ENCODE measurements at regions not wholly inside any gene's neighbourhood (a gene's known extent, or its start where the extent isn't known, plus 50 kb on each side); places are given as distances from the start of the nearest gene placed in this dataset.

DNA sequence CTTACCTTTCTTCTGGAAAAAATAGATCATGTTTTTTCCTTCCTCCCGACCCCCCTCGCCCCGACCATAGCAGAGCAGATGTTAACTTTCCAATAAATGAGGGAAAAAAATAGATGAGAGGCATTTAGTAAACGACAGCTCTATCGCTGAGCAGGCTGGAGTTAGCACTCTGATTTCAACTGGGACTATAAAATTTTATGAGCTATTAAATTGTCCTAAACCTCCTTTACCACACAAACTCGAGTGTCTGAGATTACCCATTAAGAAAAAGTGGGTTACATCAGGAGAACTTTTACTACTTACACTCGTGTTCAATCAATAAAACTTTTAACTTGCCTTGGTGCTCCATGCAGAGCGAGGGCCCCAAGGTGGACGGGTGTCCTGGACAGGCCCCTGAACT lies 59.8 kb upstream of the RNU6ATAC start:
- Histone ChIP-seq H3K36me3 (no peaks in the 10 kb centered on the region), H3K27ac (no peak overlapping the region), H3K4me1 (peaks cover 0 to 7% (median 4%) of the 10 kb centered on the region in 4 donors), H3K9me3 (no peaks in the 10 kb centered on the region), H3K27me3 (no peaks in the 10 kb centered on the region), H3K4me3 (no peak overlapping the region)
- WGBS, 2 donors = 83 to 86% methylated on average over 9 of the region's 9 CpGs
- ATAC-seq (ENCODE audit: low FRiP score in 2 of 2) = no peak
- DNase-seq = no peak
- no peak for TF ChIP-seq POLR2A (IDR thresholded peaks at IDR 0.05)
- no peak for TF ChIP-seq EP300 (IDR thresholded peaks at IDR 0.05)
- TF ChIP-seq, protein P1, sequence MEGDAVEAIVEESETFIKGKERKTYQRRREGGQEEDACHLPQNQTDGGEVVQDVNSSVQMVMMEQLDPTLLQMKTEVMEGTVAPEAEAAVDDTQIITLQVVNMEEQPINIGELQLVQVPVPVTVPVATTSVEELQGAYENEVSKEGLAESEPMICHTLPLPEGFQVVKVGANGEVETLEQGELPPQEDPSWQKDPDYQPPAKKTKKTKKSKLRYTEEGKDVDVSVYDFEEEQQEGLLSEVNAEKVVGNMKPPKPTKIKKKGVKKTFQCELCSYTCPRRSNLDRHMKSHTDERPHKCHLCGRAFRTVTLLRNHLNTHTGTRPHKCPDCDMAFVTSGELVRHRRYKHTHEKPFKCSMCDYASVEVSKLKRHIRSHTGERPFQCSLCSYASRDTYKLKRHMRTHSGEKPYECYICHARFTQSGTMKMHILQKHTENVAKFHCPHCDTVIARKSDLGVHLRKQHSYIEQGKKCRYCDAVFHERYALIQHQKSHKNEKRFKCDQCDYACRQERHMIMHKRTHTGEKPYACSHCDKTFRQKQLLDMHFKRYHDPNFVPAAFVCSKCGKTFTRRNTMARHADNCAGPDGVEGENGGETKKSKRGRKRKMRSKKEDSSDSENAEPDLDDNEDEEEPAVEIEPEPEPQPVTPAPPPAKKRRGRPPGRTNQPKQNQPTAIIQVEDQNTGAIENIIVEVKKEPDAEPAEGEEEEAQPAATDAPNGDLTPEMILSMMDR (IDR thresholded peaks at IDR 0.05) = no peak
- TF ChIP-seq POLR2AphosphoS5 (IDR thresholded peaks at IDR 0.05) = no peak

DNA sequence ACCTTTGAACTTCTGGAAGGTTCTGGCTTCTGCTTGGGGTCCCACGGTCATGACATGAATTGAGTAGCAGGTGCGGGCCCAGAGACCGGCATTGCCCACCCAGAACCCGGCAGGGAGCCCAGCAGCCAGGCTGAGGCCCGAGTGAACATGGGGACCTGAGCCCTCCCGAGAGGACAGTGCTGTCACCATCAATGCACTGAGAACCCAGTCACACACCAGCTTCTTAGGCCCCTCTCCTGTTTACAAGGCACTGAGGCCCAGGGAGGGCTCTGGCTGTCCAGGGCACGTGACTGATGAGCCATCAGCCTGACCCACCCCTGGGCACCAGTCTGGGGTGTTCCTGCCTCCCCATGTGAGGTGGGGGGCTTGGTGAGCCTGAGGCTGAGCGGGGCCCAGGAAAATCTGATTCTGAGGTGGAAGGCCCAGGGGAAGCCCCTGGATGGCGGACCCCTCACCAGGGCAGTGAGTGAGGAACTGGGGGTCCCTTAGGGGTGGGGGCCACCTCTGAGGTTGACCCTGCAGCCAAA lies 60.3 kb upstream of the RNU6ATAC start:
- Histone ChIP-seq H3K4me3 (no peak overlapping the region), H3K9me3 (no peaks in the 10 kb centered on the region), H3K27ac (no peak overlapping the region), H3K4me1 (peaks cover 0 to 7% (median 4%) of the 10 kb centered on the region in 4 donors), H3K27me3 (no peaks in the 10 kb centered on the region), H3K36me3 (no peaks in the 10 kb centered on the region)
- DNase-seq (no peak), ATAC-seq (ENCODE audit: low FRiP score in 2 of 2) (peak in 1 of 2 donors; percentile 8)
- WGBS, 2 donors = 70 to 89% methylated on average over 4 to 9 of the region's 9 CpGs
- TF ChIP-seq POLR2AphosphoS5 (IDR thresholded peaks at IDR 0.05) (no peak), EP300 (IDR thresholded peaks at IDR 0.05) (no peak), POLR2A (IDR thresholded peaks at IDR 0.05) (no peak)
- TF ChIP-seq, protein P1 (IDR thresholded peaks at IDR 0.05) = no peak

DNA sequence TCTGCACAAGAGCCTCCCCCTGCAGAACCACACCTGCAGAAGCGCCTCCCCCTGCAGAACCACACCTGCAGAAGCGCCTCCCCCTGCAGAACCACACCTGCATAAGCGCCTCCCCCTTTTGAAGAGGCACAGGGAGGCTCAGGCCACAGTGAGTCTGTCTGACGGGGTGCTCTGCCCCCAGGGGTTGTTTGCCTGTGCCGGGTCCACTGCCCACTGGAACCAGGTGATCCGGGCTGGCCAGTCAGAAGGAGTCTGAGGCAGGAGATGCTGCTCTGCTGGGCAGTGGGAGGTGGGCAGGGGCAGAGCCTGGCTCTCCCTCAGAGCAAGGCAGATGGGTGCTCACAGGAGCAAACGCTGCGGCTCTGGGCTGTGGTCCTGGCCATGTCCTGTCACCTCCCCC lies 60.8 kb upstream of the RNU6ATAC start:
- no peak for DNase-seq
- TF ChIP-seq POLR2AphosphoS5 (IDR thresholded peaks at IDR 0.05) = no peak
- no peaks in the 10 kb centered on the region for H3K36me3 ChIP-seq
- no peak overlapping the region for H3K27ac ChIP-seq
- no peak for ATAC-seq (ENCODE audit: low FRiP score in 2 of 2)
- WGBS, 2 donors = 75 to 80% methylated on average over 1 to 7 of the region's 8 CpGs
- no peaks in the 10 kb centered on the region for H3K27me3 ChIP-seq
- H3K4me1 ChIP-seq = peaks cover 3 to 7% (median 5%) of the 10 kb centered on the region in 4 donors
- H3K9me3 ChIP-seq = no peaks in the 10 kb centered on the region
- no peak overlapping the region for H3K4me3 ChIP-seq

DNA sequence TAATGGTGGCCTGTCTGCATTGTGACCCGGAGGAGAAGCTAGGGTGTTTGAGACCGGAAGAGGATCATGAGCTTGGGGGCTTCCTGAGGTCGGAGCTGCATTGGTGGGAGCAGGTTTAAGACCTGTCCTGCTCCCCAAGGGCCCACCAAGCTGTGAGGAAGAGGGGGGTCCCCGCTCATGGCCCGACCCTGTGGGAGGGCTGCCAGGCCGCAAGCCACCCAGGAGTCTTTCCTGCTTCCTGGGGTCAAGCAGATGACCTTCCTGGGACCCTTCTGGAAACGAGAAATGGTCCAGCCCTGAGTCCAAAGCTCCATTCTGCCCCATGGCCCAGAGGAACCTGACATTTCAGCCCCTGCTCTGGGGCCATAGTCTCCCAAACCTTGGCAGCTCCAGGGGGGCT lies 61.5 kb upstream of the RNU6ATAC start:
- Histone ChIP-seq H3K27ac (no peak overlapping the region), H3K27me3 (no peaks in the 10 kb centered on the region), H3K9me3 (no peaks in the 10 kb centered on the region), H3K36me3 (no peaks in the 10 kb centered on the region), H3K4me1 (peaks cover 9 to 14% (median 10%) of the 10 kb centered on the region in 4 donors), H3K4me3 (no peak overlapping the region)
- no peak for TF ChIP-seq POLR2AphosphoS5 (IDR thresholded peaks at IDR 0.05)
- TF ChIP-seq EP300 (IDR thresholded peaks at IDR 0.05) = no peak
- TF ChIP-seq, protein P1 (IDR thresholded peaks at IDR 0.05) = no peak
- TF ChIP-seq POLR2A (IDR thresholded peaks at IDR 0.05) = no peak
- ATAC-seq (ENCODE audit: low FRiP score in 2 of 2) (no peak), DNase-seq (no peak)
- WGBS, 2 donors = 61 to 64% methylated on average over 7 of the region's 7 CpGs

DNA sequence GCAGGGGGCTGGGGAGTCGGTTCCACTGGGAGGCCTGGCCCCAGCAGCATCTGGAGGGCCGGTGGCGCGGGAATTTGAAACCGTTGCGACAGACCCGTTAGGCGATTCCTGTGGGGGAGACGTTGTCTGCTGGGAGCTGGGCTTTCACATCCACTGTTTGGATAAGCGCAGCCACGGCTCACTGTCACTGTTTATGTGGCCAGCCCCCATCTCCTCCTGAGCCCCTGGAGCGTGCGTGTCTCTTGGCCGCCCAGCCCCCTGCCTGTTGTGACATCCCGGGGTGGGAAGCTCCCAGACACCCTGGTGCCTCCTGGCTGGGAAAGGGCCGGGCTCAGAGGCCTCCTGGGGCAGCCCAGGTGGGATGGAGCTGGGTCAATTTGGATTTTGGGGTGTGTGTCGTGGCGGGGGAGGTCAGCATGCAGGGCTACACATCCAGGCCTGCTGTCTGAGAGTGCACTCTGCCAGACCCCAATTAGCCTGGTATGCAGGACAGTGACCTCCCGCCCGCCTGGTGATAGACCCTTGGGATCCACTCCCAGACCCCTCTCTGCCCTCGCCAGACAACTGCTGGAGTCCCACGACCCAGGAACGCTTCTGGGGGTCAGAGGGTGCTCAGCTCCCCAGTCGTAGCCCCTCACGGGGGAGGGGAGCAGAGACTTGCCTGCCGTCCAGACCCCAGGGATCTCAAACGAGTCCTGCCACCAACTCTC lies 62.0 kb upstream of the RNU6ATAC start:
- Histone ChIP-seq H3K27ac (peak overlapping the region in 1 of 4 donors; percentile 12), H3K27me3 (no peaks in the 10 kb centered on the region), H3K4me1 (peaks cover 13 to 19% (median 16%) of the 10 kb centered on the region in 4 donors), H3K4me3 (no peak overlapping the region), H3K9me3 (no peaks in the 10 kb centered on the region), H3K36me3 (no peaks in the 10 kb centered on the region)
- peak; percentile 31 to 60 for DNase-seq
- TF ChIP-seq POLR2A (IDR thresholded peaks at IDR 0.05) = no peak
- peak in 1 of 2 donors; percentile 18 for TF ChIP-seq POLR2AphosphoS5 (IDR thresholded peaks at IDR 0.05)
- WGBS, 2 donors = 55% methylated on average over 4 to 27 of the region's 27 CpGs
- no peak for ATAC-seq (ENCODE audit: low FRiP score in 2 of 2)
